Activated CD4-positive, alpha-beta memory T cell treated with anti-CD3 and anti-CD28 coated beads for 36 hours (primary cell): ENCODE measurements at regions not wholly inside any gene's neighbourhood (a gene's known extent, or its start where the extent isn't known, plus 50 kb on each side); places are given as distances from the start of the nearest gene placed in this dataset.

Source experiments
- CTCF ChIA-PET: fragments of 350-600 bp; sonication (Branson Sonifier 250); formaldehyde crosslinking; loops from one replicate; lab custom pipeline; 2021; ENCODE audit warnings: antibody characterized with exemption, inconsistent platforms; lab: Charles Lee
- POLR2A ChIA-PET: fragments of 350-600 bp; sonication (Branson Sonifier 250); formaldehyde crosslinking; loops from one replicate; lab custom pipeline; 2021; ENCODE audit warnings: antibody characterized with exemption; lab: Charles Lee
- DNase-seq: peaks from one replicate; pipeline ENCODE4 v3.0.0-alpha.2; 2020
- H3K27ac Mint-ChIP-seq: one replicate; pipeline ENCODE4 v1.8.0; 2021; ENCODE audit warnings: mixed read lengths
- H3K27me3 Mint-ChIP-seq: one replicate; pipeline ENCODE4 v1.8.0; 2021; ENCODE audit warnings: mixed read lengths
- H3K36me3 Mint-ChIP-seq: one replicate; pipeline ENCODE4 v1.8.0; 2021; ENCODE audit warnings: mixed read lengths
- H3K4me1 Mint-ChIP-seq: one replicate; pipeline ENCODE4 v1.8.0; 2021; ENCODE audit warnings: low read depth, mixed read lengths
- H3K4me3 Mint-ChIP-seq: one replicate; pipeline ENCODE4 v1.8.0; 2021; ENCODE audit warnings: mild to moderate bottlenecking, mixed read lengths
- H3K9me3 Mint-ChIP-seq: one replicate; pipeline ENCODE4 v1.8.0; 2021; ENCODE audit warnings: mixed read lengths
- intact Hi-C: fragments of 100-400 bp; cut with micrococcal nuclease; formaldehyde crosslinking; loops from one replicate; pipeline ENCODE4 v1.15.1; 2023

DNA sequence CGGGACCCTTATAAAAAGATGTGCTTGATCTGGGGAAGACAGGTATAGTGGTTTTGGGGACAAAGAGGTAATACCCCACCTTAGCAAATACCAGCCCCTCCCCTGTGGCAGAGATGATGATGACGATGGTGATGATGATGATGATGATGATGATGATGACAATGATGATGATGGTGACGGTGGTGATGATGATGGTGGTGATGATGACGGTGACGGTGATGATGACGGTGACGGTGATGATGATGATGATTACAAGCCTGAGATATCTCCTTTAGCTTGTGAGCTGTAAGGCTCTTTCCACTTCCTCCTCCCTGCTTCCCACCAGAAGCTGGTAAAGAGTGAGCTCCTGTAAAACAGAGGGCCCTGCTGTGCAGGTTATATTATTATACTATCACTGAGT lies 89.5 kb upstream of the TMEM45B start:
- Mint-ChIP-seq H3K27ac (no peak overlapping the region), H3K9me3 (no peaks in the 10 kb centered on the region), H3K27me3 (no peaks in the 10 kb centered on the region), H3K36me3 (no peaks in the 10 kb centered on the region), H3K4me1 (peaks cover 11% of the 10 kb centered on the region), H3K4me3 (no peak overlapping the region)
- no peak for DNase-seq
- ChIA-PET CTCF (no interaction called here), POLR2A (no interaction called here)
- intact Hi-C loops: no loop called here

DNA sequence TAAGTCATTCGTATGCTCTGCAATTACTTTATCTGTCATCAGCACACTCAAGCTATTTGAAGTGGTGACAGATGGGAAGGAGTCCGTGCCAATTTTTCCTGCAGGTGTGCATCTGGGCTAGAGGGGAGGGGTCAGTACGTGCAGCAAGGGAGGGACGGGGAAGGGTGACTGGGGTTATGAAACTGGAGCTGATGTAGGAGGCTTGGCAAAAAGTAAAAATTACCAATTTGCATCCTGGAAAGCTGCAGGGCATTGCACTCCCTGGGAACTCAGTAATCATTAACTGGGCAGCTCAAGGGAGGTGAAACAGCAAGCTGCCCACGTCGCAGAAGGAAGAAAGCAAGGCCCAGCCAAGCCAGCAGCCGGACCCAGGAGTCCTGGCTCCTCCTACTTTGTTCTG lies 87.1 kb upstream of the TMEM45B start:
- Mint-ChIP-seq H3K9me3 (no peaks in the 10 kb centered on the region), H3K4me1 (no peaks in the 10 kb centered on the region), H3K27ac (no peak overlapping the region), H3K4me3 (no peak overlapping the region), H3K36me3 (no peaks in the 10 kb centered on the region), H3K27me3 (no peaks in the 10 kb centered on the region)
- ChIA-PET CTCF (interaction anchor here (1.6 to 1.7 kb wide), 2 partner anchors 22 to 32 kb away, joined by 3 to 5 read pairs; no protein-coding TSS in a partner anchor), POLR2A (no interaction called here)
- DNase-seq: no peak
- intact Hi-C loops: no loop called here

DNA sequence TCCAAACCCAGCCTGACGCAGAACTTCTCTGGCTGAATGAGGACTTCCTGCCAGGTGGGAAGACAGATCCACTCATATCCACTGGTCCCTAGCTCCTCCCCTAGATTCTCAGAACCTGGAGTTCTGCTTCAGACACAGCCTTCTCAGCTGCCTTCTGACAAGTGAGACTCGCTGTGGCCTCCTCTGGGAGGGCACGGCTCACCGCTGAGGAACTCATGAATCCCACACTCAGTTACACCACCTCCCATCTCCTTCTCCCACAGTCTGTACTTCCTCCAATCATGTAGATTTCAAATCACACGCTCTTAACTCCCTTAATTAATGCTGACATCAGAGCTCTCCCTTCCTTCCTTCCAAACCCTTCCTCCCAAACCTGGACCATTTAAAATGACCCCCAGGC lies 86.4 kb upstream of the TMEM45B start:
- Mint-ChIP-seq H3K9me3 (no peaks in the 10 kb centered on the region), H3K27me3 (no peaks in the 10 kb centered on the region), H3K4me1 (no peaks in the 10 kb centered on the region), H3K27ac (no peak overlapping the region), H3K36me3 (no peaks in the 10 kb centered on the region), H3K4me3 (no peak overlapping the region)
- POLR2A ChIA-PET: no interaction called here
- no peak for DNase-seq
- intact Hi-C loops: no loop called here
- CTCF ChIA-PET: interaction anchor here (1.6 to 1.7 kb wide), 2 partner anchors 21 to 32 kb away, joined by 3 to 5 read pairs; no protein-coding TSS in a partner anchor

GRCh38 chr11:129729823-129730222 lies 85.8 kb upstream of the TMEM45B start:
- Mint-ChIP-seq H3K4me3 (no peak overlapping the region), H3K27me3 (no peaks in the 10 kb centered on the region), H3K9me3 (no peaks in the 10 kb centered on the region), H3K27ac (no peak overlapping the region), H3K4me1 (no peaks in the 10 kb centered on the region), H3K36me3 (no peaks in the 10 kb centered on the region)
- intact Hi-C loops: no loop called here
- ChIA-PET CTCF (interaction anchor here (1.6 to 1.7 kb wide), 2 partner anchors 20 to 33 kb away, joined by 3 to 5 read pairs; no protein-coding TSS in a partner anchor), POLR2A (no interaction called here)
- DNase-seq: no peak

DNA sequence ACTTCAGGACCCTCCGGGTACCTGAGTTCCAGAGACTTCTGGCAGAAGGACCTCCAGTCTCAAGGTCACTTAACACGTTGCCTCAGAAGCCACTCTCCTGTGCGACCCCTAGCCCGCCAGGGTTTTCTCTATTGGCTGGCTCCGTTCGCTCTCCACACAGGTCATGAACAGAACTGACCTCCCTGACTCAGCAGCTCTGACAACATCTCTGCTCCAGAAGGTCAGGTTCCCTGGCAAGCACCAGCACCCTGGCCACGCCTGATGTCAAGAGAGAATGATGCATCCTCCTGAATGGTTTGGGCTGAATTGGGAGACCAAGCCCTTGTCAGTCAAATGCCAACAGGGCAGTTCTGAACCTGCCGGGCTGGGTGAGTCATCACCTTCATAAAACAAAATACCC lies 84.3 kb upstream of the TMEM45B start:
- Mint-ChIP-seq H3K4me3 (no peak overlapping the region), H3K9me3 (no peaks in the 10 kb centered on the region), H3K27me3 (no peaks in the 10 kb centered on the region), H3K36me3 (no peaks in the 10 kb centered on the region), H3K27ac (no peak overlapping the region), H3K4me1 (no peaks in the 10 kb centered on the region)
- intact Hi-C loops: no loop called here
- DNase-seq: no peak
- ChIA-PET CTCF (no interaction called here), POLR2A (no interaction called here)

DNA sequence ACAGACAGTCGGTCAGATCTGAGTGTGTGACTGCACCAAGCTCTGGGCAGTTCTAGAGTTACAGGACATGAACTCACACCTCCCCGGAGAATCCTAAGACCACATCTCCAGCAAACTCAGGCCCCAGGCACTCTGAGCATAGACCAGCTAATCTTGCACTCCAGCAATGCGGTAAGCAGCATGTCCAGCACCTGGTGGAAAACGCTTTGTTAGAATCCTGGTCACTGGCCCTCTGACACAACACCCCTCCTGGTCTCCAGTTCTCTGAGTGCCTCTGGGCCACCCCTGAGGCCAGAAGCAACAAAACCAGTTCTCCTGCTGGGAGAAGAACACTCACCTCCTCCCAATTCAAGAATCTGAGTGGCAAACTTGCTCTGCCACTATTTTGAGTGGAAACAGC lies 82.7 kb upstream of the TMEM45B start:
- POLR2A ChIA-PET: no interaction called here

DNA sequence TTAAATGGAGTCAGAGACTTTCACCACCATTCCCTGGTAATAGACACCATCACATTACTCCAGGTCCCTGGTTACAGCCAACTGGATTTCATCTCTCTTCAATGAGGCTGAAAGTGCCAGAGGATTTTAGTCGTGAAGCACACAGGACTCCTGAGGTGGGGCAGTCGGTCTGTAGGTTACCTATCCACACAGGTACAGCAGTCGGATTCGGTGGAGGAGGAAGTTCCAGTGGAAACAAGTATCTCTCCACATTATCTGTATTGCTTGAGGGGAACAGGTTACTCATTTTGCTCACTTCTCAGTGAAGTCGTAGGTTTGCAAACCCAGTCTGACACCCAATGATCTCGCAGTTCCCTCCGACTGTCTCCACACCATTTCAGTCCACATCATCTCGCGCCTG lies 82.3 kb upstream of the TMEM45B start:
- H3K9me3 Mint-ChIP-seq: no peaks in the 10 kb centered on the region
- CTCF ChIA-PET: no interaction called here
- no peak overlapping the region for H3K27ac Mint-ChIP-seq
- no peak for DNase-seq
- H3K4me1 Mint-ChIP-seq: no peaks in the 10 kb centered on the region
- H3K4me3 Mint-ChIP-seq: no peak overlapping the region
- no peaks in the 10 kb centered on the region for H3K36me3 Mint-ChIP-seq
- POLR2A ChIA-PET: no interaction called here
- no peaks in the 10 kb centered on the region for H3K27me3 Mint-ChIP-seq
- intact Hi-C loops: no loop called here

More for the DNA sequence above, 82.7 kb upstream of the TMEM45B start:
- DNase-seq: no peak
- Mint-ChIP-seq H3K4me1 (no peaks in the 10 kb centered on the region), H3K27me3 (no peaks in the 10 kb centered on the region), H3K27ac (no peak overlapping the region), H3K36me3 (no peaks in the 10 kb centered on the region), H3K4me3 (no peak overlapping the region), H3K9me3 (no peaks in the 10 kb centered on the region)
- CTCF ChIA-PET: no interaction called here
- intact Hi-C loops: no loop called here

GRCh38 chr11:129733981-129734380 lies 81.7 kb upstream of the TMEM45B start:
- no peak overlapping the region for H3K4me3 Mint-ChIP-seq
- intact Hi-C loops: no loop called here
- no peaks in the 10 kb centered on the region for H3K9me3 Mint-ChIP-seq

DNA sequence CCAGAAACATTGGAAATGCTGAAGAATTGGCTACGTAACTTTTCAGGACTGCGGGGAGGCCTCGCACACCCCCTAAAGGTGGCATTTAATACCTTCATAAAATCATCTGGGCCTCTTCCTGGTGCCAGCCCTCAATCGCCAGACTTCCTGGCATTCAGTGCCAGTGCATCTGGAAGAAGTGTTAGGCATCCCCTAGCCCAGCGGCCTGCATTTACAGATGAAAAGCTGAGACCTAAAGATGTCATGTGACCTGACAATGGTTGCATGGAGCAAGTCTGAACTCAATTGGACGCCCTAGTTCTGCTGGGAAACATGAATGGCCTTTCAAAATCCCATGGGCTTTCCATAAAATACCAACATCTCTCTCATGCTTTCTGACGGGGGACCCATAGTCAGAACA lies 81.0 kb upstream of the TMEM45B start:
- CTCF ChIA-PET: no interaction called here
- H3K36me3 Mint-ChIP-seq: no peaks in the 10 kb centered on the region
- H3K4me1 Mint-ChIP-seq: no peaks in the 10 kb centered on the region
- intact Hi-C loops: no loop called here
- no peak overlapping the region for H3K27ac Mint-ChIP-seq
- POLR2A ChIA-PET: no interaction called here
- no peak for DNase-seq
- no peaks in the 10 kb centered on the region for H3K27me3 Mint-ChIP-seq
- no peak overlapping the region for H3K4me3 Mint-ChIP-seq
- H3K9me3 Mint-ChIP-seq: no peaks in the 10 kb centered on the region

More at GRCh38 chr11:129733981-129734380, 81.7 kb upstream of the TMEM45B start:
- H3K4me1 Mint-ChIP-seq: no peaks in the 10 kb centered on the region
- CTCF ChIA-PET: no interaction called here
- no peak overlapping the region for H3K27ac Mint-ChIP-seq
- no peaks in the 10 kb centered on the region for H3K36me3 Mint-ChIP-seq
- H3K27me3 Mint-ChIP-seq: no peaks in the 10 kb centered on the region
- POLR2A ChIA-PET: no interaction called here
- no peak for DNase-seq

DNA sequence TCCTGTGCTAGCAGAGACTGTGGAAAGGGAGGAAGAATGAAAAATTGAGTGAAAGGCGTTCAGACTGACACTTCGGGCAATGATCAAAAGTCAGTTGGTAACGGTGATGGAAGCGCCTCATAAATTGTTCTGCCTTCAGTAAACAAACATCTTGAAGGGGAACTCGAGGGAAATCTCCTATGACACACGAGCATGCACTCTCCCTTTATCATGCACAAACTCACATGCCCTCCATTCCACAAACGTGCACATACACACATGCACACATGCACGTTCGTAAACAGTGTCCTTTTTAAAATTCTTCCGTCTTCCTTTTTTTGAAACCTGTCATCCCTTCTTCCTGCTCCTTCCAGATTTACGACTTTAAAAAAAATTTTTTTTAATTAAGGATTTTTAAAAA lies 77.8 kb upstream of the TMEM45B start:
- Mint-ChIP-seq H3K4me3 (no peak overlapping the region), H3K4me1 (no peaks in the 10 kb centered on the region), H3K36me3 (no peaks in the 10 kb centered on the region), H3K27me3 (peaks cover 1% of the 10 kb centered on the region), H3K9me3 (no peaks in the 10 kb centered on the region), H3K27ac (no peak overlapping the region)
- ChIA-PET POLR2A (no interaction called here), CTCF (interaction anchor here (1.2 kb wide), 1 partner anchor 12 kb away, joined by 3 read pairs; no protein-coding TSS in a partner anchor)
- DNase-seq: no peak
- intact Hi-C loops: no loop called here

DNA sequence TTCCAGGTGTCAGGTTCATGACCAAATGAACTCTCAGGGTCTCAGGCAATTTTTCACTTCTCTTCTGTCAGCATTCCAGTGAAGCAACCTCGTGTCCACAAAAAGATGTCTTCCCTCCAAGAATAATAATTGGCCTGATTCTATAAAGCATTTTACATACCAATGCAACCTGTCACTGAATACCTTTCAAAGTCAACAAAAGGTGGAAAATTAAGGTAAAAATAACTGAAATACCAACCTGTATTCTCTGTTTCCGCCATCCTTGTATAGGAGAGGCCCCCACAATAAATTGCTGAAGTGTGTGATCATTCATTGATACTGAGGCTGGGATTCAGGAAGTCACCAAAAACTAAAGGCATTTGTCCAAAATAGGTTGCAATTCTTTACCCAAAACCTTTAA lies 77.4 kb upstream of the TMEM45B start:
- ChIA-PET POLR2A (no interaction called here), CTCF (interaction anchor here (1.2 kb wide), 1 partner anchor 12 kb away, joined by 3 read pairs; no protein-coding TSS in a partner anchor)
- Mint-ChIP-seq H3K27me3 (peaks cover 1% of the 10 kb centered on the region), H3K36me3 (no peaks in the 10 kb centered on the region), H3K4me3 (no peak overlapping the region), H3K4me1 (no peaks in the 10 kb centered on the region), H3K27ac (no peak overlapping the region), H3K9me3 (no peaks in the 10 kb centered on the region)
- intact Hi-C loops: no loop called here
- no peak for DNase-seq

- peaks cover 1% of the 10 kb centered on the region for H3K27me3 Mint-ChIP-seq
- no peak overlapping the region for H3K27ac Mint-ChIP-seq
- intact Hi-C loops: no loop called here
- no peaks in the 10 kb centered on the region for H3K36me3 Mint-ChIP-seq
- H3K4me1 Mint-ChIP-seq: no peaks in the 10 kb centered on the region
- no peaks in the 10 kb centered on the region for H3K9me3 Mint-ChIP-seq
- ChIA-PET CTCF (no interaction called here), POLR2A (no interaction called here)
- H3K4me3 Mint-ChIP-seq: no peak overlapping the region
- DNase-seq: no peak
Measured at GRCh38 chr11:129739339-129739738, 76.3 kb upstream of the TMEM45B start.

DNA sequence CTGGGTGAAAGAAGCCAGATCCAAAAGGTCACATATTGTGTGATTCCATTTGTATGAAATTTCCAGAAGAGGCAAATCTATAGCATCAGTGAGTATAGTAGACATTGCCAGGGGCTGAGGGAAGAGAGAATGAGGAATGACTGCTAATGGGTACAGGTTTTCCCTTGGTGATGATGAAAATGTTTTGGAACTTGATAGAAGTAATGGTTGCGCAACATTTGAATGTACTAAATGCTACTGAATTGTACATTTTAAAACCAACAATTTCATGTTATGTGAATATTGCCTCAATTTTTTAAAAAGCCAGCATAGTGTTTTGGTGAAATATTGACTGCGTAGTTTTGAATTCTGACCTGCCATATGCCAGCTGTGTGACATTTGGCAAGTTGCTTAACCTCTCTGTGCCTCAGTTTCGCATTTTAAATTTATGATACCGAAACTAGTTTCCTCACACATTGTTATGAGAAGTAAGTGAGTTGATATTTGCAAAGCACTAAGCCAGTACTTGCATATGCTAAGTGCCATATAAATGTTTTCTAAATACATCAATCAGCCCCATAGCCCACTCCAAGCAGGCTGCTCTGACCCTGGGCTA lies 75.4 kb upstream of the TMEM45B start:
- Mint-ChIP-seq H3K9me3 (no peaks in the 10 kb centered on the region), H3K27me3 (peaks cover 1% of the 10 kb centered on the region), H3K4me1 (no peaks in the 10 kb centered on the region), H3K27ac (no peak overlapping the region), H3K36me3 (no peaks in the 10 kb centered on the region), H3K4me3 (no peak overlapping the region)
- CTCF ChIA-PET: no interaction called here
- no peak for DNase-seq
- intact Hi-C loops: no loop called here
- POLR2A ChIA-PET: no interaction called here
